IPS-NIHi7 (cell line): ENCODE measurements at regions not wholly inside any gene's neighbourhood (a gene's known extent, or its start where the extent isn't known, plus 50 kb on each side); places are given as distances from the start of the nearest gene placed in this dataset.
A peak's percentile ranks its signal among the peaks of the same experiment; 100 is the strongest.

Experiments used
- DNase-seq: peaks from one replicate; pipeline ENCODE4 v3.0.0; 2012; ENCODE audit warnings: mixed read lengths; ENCODE audit errors: extremely low spot score

DNA sequence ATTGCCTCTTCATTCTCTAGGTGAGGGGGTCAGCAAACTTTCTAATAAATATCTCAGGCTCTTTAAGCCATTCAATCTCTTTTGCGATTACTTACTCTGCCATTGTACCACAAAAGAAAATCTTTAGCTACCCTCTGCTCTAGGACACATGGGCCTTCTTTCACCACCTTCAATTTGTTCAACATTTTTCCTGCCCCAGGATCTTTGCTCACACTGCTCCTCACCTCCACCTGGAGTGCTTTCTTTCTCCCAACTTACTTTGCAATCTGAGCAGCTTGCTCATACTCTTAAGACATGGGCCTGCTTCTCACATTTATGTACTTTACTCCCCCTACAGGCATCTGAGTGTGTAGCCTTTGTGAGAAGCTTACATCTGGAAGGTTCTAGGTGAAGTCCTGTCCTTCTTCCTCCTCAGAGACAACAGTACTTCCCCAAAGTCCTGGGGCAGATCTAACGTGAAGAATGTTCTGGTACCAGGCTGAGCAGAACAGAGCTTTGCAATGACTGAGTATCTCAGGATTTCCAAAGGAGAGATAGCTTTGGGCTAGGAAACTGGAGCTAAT is 55.0 kb upstream of the PRDM5 start:
- peak; percentile 65 for DNase-seq

DNA sequence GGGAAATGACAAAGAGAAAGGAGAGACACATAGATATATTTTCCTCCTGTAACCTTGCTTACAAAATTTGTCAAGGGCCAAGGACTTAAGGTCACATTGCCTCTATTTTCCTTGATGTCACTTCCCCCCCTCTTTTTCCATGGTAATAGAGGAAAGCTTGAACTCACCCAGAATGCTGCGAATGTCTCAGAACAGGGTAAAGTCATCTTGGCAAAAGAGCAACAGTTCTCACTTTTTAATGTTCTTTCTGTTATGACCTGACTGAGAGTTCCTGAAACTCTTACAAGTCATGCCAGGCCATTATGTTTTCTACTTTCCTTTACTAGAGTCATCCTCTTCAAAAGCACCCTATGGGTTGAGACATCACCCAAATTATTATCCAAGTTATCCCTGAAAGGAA is 50.7 kb upstream of the PRDM5 start:
- DNase-seq, result no peak
